SK-N-SH treated with all-trans-retinoic acid at 6 μM for 48 hours (cell line): ENCODE measurements at regions not wholly inside any gene's neighbourhood (a gene's known extent, or its start where the extent isn't known, plus 50 kb on each side); places are given as distances from the start of the nearest gene placed in this dataset.

Experiments
- ATAC-seq: fragments of 200-7000 bp; cut with Tn5 transposase; 3 replicates; pipeline ENCODE4 v1.9.1; 2020; ENCODE audit warnings: mild to moderate bottlenecking, moderate library complexity
- ARNTL ChIP-seq: fragments of 450-650 bp; formaldehyde crosslinking; IDR thresholded peaks from 2 replicates; pipeline ENCODE4 v1.5.0; 2020; ENCODE audit warnings: low read depth, mild to moderate bottlenecking, moderate library complexity, borderline replicate concordance
- BACH2 ChIP-seq: fragments of 250-450 bp; sonication (Bioruptor Pico); IDR thresholded peaks from 2 replicates; pipeline ENCODE4 v1.9.0; 2021; ENCODE audit warnings: mild to moderate bottlenecking, borderline replicate concordance
- CREB5 ChIP-seq: fragments of 250-450 bp; sonication (Bioruptor Pico); IDR thresholded peaks from 2 replicates; pipeline ENCODE4 v1.5.1; 2020; ENCODE audit warnings: low read depth, mild to moderate bottlenecking, moderate library complexity
- CSDC2 ChIP-seq: fragments of 250-450 bp; sonication (Bioruptor Pico); IDR thresholded peaks from 2 replicates; pipeline ENCODE4 v1.5.0; 2020; ENCODE audit warnings: mild to moderate bottlenecking, moderate library complexity
- CSRNP3 ChIP-seq: fragments of 250-450 bp; sonication (Bioruptor Pico); IDR thresholded peaks from 2 replicates; pipeline ENCODE4 v1.5.1; 2021; ENCODE audit warnings: mild to moderate bottlenecking, moderate library complexity
- ESRRG ChIP-seq: fragments of 250-450 bp; sonication (Bioruptor Pico); IDR thresholded peaks from 2 replicates; pipeline ENCODE4 v1.6.1; 2021; ENCODE audit warnings: mild to moderate bottlenecking
- GLIS3 ChIP-seq: fragments of 250-450 bp; sonication (Bioruptor Pico); IDR thresholded peaks from 2 replicates; pipeline ENCODE4 v1.5.0; 2020; ENCODE audit warnings: mild to moderate bottlenecking, moderate library complexity
- ISL1 ChIP-seq: fragments of 250-450 bp; sonication (Bioruptor Pico); IDR thresholded peaks from 2 replicates; pipeline ENCODE4 v2.1.2; 2022; ENCODE audit warnings: mild to moderate bottlenecking, moderate library complexity
- OSR1 ChIP-seq: fragments of 250-450 bp; sonication (Bioruptor Pico); IDR thresholded peaks from 2 replicates; pipeline ENCODE4 v1.8.0; 2022; ENCODE audit warnings: moderate library complexity, mild to moderate bottlenecking, inconsistent platforms
- PATZ1 ChIP-seq: fragments of 250-450 bp; sonication (Bioruptor Pico); IDR thresholded peaks from 2 replicates; pipeline ENCODE4 v1.8.0; 2020; ENCODE audit warnings: mild to moderate bottlenecking, moderate library complexity, borderline replicate concordance
- POU6F1 ChIP-seq: fragments of 250-450 bp; sonication (Bioruptor Pico); IDR thresholded peaks from 2 replicates; pipeline ENCODE4 v1.8.0; 2021; ENCODE audit warnings: low read depth, mild to moderate bottlenecking, moderate library complexity, borderline replicate concordance
- PPARA ChIP-seq: fragments of 250-450 bp; sonication (Bioruptor Pico); IDR thresholded peaks from 2 replicates; pipeline ENCODE4 v1.5.0; 2020; ENCODE audit warnings: mild to moderate bottlenecking, borderline replicate concordance
- RARB ChIP-seq: fragments of 250-450 bp; sonication (Bioruptor Pico); IDR thresholded peaks from 2 replicates; pipeline ENCODE4 v1.8.0; 2021; ENCODE audit warnings: mild to moderate bottlenecking, moderate library complexity
- SNAI2 ChIP-seq: fragments of 250-450 bp; sonication (Bioruptor Pico); IDR thresholded peaks from 2 replicates; pipeline ENCODE4 v1.5.0; 2020; ENCODE audit warnings: mild to moderate bottlenecking, moderate library complexity
- TCF4 ChIP-seq: fragments of 250-450 bp; sonication (Bioruptor Pico); IDR thresholded peaks from 2 replicates; pipeline ENCODE4 v1.8.0; 2021; ENCODE audit warnings: mild to moderate bottlenecking, moderate library complexity, borderline replicate concordance
- TOX ChIP-seq: fragments of 250-450 bp; sonication (Bioruptor Pico); IDR thresholded peaks from 2 replicates; pipeline ENCODE4 v1.8.0; 2021; ENCODE audit warnings: mild to moderate bottlenecking, moderate library complexity, borderline replicate concordance
- TSHZ2 ChIP-seq: fragments of 250-450 bp; sonication (Bioruptor Pico); IDR thresholded peaks from 2 replicates; pipeline ENCODE4 v1.5.0; 2020; ENCODE audit warnings: mild to moderate bottlenecking, moderate library complexity
- ZC3H10 ChIP-seq: fragments of 250-450 bp; sonication (Bioruptor Pico); IDR thresholded peaks from 2 replicates; pipeline ENCODE4 v1.5.1; 2021; ENCODE audit warnings: mild to moderate bottlenecking, moderate library complexity
- ZFP3 ChIP-seq: fragments of 250-450 bp; sonication (Bioruptor Pico); IDR thresholded peaks from 2 replicates; pipeline ENCODE4 v1.5.0; 2020; ENCODE audit warnings: mild to moderate bottlenecking, moderate library complexity
- ZFP30 ChIP-seq: fragments of 450-650 bp; formaldehyde crosslinking; IDR thresholded peaks from 2 replicates; pipeline ENCODE4 v1.5.0; 2022; ENCODE audit warnings: mild to moderate bottlenecking, moderate library complexity
- ZNF565 ChIP-seq: fragments of 450-650 bp; formaldehyde crosslinking; conservative IDR thresholded peaks from 2 replicates; pipeline ENCODE4 v1.5.0; 2020; ENCODE audit warnings: low read depth, mild to moderate bottlenecking, moderate library complexity
- ZNF70 ChIP-seq: fragments of 450-650 bp; formaldehyde crosslinking; IDR thresholded peaks from 2 replicates; pipeline ENCODE4 v1.5.0; 2020; ENCODE audit warnings: mild to moderate bottlenecking, moderate library complexity
- ZNF8 ChIP-seq: fragments of 450-650 bp; formaldehyde crosslinking; IDR thresholded peaks from 2 replicates; pipeline ENCODE4 v1.5.0; 2020; ENCODE audit warnings: mild to moderate bottlenecking, moderate library complexity

- peak; percentile 31; the same call in 1 of the 3 replicates for ATAC-seq
- TF ChIP-seq ZFP30 = no peak
- no peak for TF ChIP-seq OSR1
- no peak for TF ChIP-seq ZNF70 (CRISPR knock-in tag)
- no peak for TF ChIP-seq PATZ1 (CRISPR knock-in tag)
- TF ChIP-seq ZC3H10 = no peak
- TF ChIP-seq GLIS3 (CRISPR knock-in tag) = no peak
- TF ChIP-seq CREB5 (CRISPR knock-in tag) = no peak
- TF ChIP-seq CSRNP3 (CRISPR knock-in tag) = no peak
- no peak for TF ChIP-seq TCF4 (CRISPR knock-in tag)
- no peak for TF ChIP-seq RARB
- TF ChIP-seq ZNF565 (CRISPR knock-in tag) = no peak
- TF ChIP-seq TOX (CRISPR knock-in tag) = no peak
- no peak for TF ChIP-seq PPARA (CRISPR knock-in tag)
- TF ChIP-seq POU6F1 = no peak
Measured at GRCh38 chr10:6755781-6756460, 175.8 kb upstream of the PRKCQ start.

GRCh38 chr10:6753644-6754043 lies 173.6 kb upstream of the PRKCQ start:
- no peak for TF ChIP-seq ZFP3 (CRISPR knock-in tag)
- no peak for TF ChIP-seq CREB5 (CRISPR knock-in tag)
- no peak for TF ChIP-seq TSHZ2 (CRISPR knock-in tag)
- TF ChIP-seq ZNF565 (CRISPR knock-in tag) = no peak
- no peak for TF ChIP-seq PPARA (CRISPR knock-in tag)
- ATAC-seq = no peak

- ATAC-seq = no peak
- TF ChIP-seq PPARA (CRISPR knock-in tag) (no peak), ZFP3 (CRISPR knock-in tag) (no peak), POU6F1 (no peak), ARNTL (no peak), ESRRG (CRISPR knock-in tag) (no peak), CREB5 (CRISPR knock-in tag) (no peak), CSDC2 (CRISPR knock-in tag) (no peak), RARB (no peak), ZC3H10 (no peak), ISL1 (CRISPR knock-in tag) (no peak), TOX (CRISPR knock-in tag) (no peak), SNAI2 (CRISPR knock-in tag) (no peak), ZNF8 (no peak), ZNF565 (CRISPR knock-in tag) (no peak), ZFP30 (no peak), BACH2 (no peak), GLIS3 (CRISPR knock-in tag) (no peak)
Measured at GRCh38 chr10:6751363-6751762, 171.3 kb upstream of the PRKCQ start.
